OCI-LY3 (cell line): ENCODE measurements at regions not wholly inside any gene's neighbourhood (a gene's known extent, or its start where the extent isn't known, plus 50 kb on each side); places are given as distances from the start of the nearest gene placed in this dataset.

ENCODE experiments used
- CTCF ChIP-seq: fragments of 200-600, 300-600 bp; sonication (generic); IDR thresholded peaks from 2 replicates; pipeline ENCODE4 v1.5.1; 2014; ENCODE audit warnings: antibody characterized with exemption, low read length, low read depth
- EZH2phosphoT487 ChIP-seq: fragments of 200-600 bp; shearing (Covaris generic); IDR thresholded peaks from 2 replicates; pipeline ENCODE4 v1.6.1; 2018; ENCODE audit warnings: antibody characterized with exemption, mixed run types, low read depth

GRCh38 chr5:125446986-125447385 is 700.5 kb upstream of the ZNF608 start:
- TF ChIP-seq CTCF (no peak), EZH2phosphoT487 (no peak)
